NCI-H1092 treated with DMSO at 0.1 percent for 48 hours (cell line): ENCODE measurements at regions not wholly inside any gene's neighbourhood (a gene's known extent, or its start where the extent isn't known, plus 50 kb on each side); places are given as distances from the start of the nearest gene placed in this dataset.
A peak's percentile ranks its signal among the peaks of the same experiment; 100 is the strongest.
"Not testable (repeated sequence)": the region's sequence is repeated elsewhere in the genome, so short reads cannot be mapped to it uniquely, and the experiment has no call there.

ENCODE experiments used
- DNase-seq: peaks from one replicate; lab custom pipeline; 2025; lab: John Stamatoyannopoulos, UW

GRCh38 chr16:29578898-29579297 is 72.7 kb upstream of the NPIPB12 start:
- DNase-seq, result not testable (repeated sequence)

DNA sequence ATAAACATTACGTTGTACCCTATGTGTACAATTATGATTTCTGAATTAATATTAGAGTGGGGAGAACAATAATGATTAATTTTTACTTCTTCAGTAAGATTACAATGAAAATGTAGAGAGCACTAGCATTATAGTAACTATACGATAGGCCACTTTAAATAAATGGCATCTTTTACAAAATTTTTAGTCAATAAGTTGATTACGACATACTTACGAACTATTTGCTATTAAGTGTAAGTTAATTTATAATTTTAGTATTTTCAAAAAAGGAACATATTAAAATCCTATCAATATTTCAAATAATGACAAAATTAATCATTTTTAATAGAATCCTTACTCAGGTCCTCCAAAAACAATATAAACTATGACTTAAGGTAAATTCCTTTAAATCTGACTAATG is 75.6 kb upstream of the NPIPB12 start:
- not testable (repeated sequence) for DNase-seq

DNA sequence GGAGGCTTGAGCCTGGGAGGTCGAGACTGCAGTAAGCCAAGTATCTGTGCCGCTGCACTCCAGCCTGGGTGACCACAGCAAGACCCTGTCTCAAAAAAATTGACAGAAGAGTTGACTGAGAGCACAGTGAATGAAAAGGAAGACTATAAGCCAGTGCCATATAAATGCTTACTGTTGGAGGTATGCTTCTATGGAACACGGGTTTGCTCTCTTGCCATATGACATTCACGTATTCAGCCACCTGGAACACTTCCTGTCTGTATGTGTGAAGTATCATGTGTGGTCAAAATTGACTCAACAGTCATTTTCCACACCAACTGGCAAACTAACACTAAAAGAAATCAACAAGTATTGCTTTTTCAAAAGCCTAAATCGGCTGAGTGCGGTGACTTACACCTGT is 71.1 kb upstream of the SPN start:
- not testable (repeated sequence) for DNase-seq

GRCh38 chr16:29594269-29594925 is 68.7 kb upstream of the SPN start:
- not testable (repeated sequence) for DNase-seq

DNA sequence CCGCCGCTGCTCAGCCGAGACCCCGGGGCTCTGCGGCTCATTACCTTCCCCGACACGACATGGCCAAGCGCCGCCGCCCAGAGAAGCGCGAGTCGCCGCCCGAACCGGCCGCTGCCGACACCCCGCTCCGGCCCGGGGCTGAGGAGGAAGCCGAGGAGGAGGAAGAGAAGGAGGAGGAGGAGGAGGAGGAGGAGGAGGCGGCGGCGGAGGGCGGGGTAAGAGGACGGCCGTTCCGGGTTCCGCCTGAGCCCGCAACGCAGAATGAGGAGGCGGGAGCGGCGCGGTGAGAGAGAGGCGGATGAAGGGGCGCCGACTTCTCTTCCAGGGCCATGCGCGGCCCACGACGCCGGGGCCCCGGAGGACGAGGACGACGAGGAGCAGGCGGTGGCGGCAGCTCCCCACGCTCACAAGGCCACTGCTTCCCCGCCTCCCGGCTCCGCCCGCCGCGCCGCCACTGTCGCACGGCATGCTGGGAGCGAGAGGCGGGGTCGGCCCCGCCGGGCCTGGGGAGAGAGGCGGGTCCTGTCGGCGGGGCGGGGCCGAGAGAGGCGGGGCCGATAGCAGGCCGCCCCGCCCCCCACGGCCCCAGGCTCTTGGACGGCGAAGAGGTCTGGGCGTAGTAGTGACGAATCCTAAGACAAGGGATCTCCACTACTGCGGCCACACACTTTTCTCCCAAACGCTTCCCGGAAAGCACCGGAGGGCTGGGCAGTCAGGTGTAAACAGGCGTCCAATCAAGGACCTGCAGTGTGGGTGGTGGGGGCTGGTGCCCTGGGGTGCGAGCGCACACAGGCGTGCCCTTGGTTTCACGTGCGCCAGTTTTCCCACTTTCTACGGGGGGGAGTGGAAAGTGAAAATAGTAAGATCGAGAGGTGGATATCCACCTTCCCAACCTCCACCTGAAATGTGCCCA is 67.9 kb upstream of the SPN start:
- peak; percentile 75 for DNase-seq

DNA sequence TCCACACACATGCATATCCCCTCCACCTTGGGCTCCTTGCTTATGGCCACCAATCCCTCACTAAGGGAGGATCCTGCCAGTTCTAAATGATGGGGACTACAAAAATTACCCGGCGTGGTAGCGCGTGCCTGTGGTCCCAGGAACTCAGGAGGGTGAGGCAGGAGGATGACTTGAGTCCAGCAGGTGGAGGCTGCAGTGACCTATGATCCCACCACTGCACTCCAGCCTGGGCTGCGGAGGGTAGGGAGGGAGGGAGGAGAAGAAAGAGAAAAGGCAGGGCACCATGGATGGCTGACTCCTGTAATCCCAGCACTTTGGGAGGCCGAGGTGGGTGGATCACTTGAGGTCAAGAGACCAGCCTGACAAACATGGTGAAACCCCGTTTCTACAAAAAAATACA is 66.0 kb upstream of the SPN start:
- DNase-seq, result not testable (repeated sequence)

DNA sequence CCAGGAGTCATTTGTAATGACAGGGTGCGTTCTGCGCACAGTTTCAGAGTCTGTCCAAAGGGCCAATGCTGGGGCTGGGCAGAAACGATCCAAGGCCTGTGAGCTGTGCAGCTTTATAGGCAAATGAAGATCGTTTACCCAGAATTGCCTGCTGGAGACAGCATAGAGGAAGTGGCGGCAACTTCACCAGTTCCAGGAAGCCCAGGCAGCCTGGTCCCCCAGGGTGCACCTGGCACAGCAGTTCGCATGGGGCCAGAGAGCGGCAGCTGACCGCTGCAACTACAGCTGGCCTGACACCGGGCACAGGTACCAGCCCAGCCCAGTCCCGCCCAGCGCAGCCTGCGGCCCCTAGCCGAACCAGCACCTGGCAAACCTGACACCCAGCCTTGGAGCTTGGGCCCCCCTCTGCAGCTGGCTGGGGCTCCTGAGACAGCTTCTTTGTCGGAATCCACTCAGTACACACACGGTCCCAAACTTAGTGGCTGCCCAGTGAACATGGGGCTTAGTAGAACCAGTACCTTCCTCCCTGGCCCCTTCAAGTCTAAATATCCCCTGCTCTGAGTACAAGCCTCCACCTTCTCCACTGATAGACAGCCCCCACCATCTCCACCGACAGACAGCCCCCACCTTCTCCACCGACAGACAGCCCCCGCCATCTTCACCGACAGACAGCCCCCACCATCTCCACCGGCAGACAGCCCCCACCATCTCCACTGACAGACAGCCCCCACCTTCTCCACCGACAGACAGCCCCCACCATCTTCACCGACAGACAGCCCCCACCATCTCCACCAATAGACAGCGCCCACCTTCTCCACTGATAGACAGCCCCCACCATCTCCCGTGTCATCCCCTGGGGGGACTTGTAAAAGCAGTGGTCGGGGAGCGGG is 62.7 kb upstream of the SPN start:
- DNase-seq, result not testable (repeated sequence)

DNA sequence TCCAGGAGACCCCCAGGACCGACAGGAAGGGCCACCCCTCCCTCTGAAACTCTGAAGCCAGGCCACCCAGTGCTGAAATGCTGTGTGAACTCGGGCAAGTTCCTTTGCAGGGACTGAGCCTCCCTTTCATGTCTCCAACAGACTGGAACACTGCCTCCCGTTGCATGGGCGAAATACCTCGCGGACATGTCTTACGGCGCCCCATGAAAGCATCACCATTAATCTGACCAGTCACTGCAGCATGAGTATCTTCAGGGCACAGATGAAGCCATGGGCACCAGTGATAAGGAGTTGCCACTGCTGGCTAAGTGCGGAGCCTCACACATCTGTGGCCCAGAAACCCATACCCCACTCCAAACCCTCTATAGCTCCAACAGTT is 60.8 kb upstream of the SPN start:
- not testable (repeated sequence) for DNase-seq

DNA sequence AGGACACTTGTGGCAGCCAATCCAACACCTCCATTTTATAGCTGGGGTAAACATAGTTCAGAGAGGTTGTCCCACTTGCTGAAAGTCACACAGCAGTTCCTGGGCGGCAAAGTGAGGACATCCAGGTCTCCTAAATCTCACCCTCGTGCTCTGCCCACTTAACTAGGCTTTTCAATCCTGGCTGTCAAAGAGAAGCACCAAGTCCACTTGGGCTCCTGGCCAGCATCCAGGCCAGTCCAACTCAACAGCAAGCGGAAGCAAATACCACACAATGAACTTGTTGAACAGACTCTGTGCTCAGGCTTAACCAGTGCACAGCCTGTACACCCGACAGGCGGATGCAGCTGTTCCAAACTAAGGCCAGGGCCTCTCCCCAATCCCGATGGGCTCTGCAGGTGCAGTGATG is 60.4 kb upstream of the SPN start:
- DNase-seq, result not testable (repeated sequence)

DNA sequence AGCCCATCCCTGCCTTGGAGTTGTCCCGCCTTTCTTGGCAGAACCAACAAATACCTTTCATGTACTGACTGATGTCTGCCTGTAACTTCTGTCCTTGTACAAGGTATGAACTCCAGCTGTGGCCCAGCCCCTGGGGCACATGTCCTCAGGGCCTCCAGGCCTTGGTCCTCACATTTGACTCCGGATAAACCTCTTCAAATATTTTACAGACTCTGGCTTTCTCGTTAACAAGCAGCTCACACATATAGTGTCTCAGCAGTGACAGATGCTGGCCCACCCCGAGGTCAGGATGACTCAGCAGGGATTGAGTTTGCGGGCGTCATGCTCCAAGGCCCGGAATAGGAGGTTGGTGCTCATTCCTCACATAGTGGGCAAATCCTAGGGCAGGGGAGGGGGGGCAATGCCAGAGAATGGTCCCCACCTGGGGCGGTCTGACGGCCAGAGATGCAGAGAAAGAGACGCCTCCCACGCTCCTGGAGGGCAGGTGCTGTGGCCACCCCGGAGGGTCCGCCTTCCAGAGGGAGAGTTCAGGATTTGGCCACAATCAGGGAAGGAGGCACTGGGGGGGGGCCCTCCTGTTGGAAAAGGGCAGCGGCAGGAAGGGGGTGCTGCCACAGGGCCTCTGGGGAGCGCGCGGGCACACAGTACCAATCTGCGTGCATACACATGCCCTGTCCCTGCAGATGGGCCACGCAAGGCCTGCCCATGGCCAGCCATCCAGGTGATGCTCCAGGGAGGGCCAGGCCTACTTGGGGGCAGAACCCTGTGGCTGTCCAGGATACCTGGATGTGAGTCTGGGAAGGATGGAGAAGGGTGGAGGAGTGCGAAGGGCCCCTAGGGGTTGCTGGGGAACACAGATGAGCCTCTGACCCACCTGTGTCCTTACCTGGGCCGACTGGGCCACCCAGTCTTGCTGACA is 58.2 kb upstream of the SPN start:
- DNase-seq, result not testable (repeated sequence)

DNA sequence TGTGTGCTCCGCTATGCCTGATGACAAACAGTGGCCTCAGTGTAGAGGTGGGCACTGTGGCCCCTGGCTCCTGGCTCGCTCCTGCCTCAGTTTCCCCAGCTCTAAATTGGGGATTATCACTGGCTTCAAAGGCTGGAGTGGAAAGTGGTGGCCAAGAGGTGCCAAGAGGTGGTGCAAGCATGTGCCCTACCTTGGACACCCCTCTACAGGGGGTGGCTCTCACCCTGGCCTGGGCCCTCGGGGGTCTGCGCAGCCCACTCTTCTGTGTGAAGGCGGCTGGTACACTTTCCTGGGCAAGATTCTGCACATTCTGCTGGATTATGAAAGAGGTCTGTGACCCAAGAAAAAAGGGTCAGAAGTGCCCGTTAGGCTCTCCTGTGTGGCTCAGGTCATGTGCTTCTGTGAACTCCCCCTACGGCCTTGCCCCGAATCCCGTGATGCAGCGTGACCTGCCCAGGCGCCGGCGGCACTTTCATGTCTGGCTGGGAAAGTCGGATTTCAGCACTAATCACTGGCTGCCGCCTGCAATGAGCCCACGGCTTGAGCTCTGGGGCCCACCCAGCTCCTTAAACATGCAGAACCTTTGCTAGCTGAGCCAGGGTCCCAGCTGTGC is 57.3 kb upstream of the SPN start:
- not testable (repeated sequence) for DNase-seq

DNA sequence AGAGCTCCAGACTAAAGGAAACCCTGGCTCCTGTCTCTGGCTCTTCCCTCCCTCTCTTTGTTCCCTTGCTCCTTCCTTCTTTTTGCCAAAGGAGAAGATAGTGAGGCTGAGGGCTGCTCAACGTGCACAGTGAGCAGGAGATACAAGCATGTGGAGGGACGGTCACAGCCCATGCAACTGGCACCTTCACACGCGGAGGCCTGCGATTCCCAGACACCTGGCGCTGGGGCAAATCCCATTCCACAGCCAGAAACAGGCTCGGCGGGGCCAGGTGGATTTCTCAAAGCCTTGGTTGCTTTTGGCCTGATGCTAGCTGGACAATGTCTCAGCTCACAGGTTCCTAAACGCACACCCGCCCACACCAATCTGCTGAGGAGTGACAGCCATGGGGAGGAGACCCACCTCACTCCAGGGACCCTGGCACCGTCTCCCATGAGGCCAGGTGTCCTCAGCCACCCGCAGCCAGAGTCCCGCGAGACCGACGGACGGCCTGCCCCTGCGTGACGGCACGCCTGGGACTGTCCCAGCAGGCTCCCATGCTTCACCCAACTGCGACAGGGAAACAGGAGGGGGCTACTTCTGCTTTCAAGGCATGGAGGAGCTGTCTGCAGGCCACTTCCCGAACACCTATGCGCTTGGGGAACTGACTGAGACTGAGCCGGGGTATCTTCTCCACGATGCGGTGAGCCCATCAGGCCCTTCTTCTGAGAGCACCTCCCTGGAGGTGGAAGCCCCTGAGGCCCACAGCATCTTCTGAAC is 56.2 kb upstream of the SPN start:
- not testable (repeated sequence) for DNase-seq

DNA sequence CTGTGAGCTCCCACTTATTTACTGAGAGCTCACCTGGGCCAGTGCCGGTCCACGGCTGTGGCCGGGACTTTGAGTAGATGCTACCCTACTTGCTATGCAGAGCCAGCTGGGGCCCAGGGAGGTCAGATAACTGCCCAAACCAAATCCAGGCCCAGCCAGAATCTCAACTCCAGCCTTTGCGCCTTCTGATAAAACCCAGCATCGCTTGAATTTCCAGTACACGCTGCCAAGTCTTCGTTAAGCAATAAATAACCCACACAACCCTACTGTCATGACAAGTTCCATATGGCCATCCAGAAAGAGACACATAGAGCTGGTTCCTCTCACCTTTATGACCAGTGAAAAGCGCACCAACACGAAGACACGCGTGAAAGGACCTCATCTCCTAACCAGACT is 55.6 kb upstream of the SPN start:
- DNase-seq, result not testable (repeated sequence)

DNA sequence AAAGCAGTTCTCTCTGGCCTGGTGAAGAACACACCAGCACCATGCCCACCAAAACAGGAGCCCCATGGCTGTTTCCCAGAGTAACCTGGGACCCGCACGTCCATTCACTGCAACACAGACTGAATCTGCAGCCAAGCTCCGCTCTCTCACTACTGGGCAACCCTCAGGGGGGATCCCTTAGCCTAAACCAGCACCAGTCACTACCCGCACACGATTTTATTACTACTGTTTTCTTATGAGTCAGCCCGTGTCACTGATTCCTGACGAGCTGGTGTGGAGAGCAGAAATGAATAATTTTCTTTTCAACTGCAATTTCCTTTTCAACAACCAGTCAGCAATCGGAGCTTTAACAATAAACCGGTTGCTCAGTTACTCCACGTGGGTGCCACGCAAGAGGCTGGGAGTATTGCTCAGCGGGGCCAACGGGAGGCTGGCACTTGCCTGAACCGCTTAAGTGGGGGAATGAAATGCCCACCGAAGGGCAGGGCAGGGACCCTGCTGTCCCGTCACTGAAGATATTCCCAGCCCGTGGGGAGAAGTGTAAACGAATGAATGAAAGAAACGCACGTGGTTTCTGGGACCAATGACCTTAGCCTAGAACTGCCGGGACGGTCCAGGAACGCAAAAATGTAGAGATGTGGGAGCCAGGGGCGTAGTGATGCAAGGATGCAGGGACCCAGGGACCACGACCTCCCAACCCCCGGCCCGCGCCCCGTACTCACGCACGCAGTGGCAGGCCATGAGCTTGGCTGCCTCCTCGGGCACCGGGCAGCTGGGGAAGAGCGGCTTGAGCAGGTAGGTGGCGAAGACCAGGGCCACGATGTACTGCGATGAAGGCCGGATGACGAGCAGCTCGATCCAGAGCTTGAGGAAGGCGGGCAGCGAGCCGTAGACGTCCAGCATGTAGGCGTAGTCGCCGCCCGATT is 50.4 kb upstream of the SPN start:
- DNase-seq, result not testable (repeated sequence)
